Uterus (tissue), 3 donors: ENCODE measurements at regions not wholly inside any gene's neighbourhood (a gene's known extent, or its start where the extent isn't known, plus 50 kb on each side); places are given as distances from the start of the nearest gene placed in this dataset.

Experiments
- DNase-seq, 2 donors: peaks; one replicate each; pipeline ENCODE4 v3.0.0-alpha.2; 2019 to 2020
- H3K27ac ChIP-seq, 2 donors: fragments of 200-600 bp; sonication (generic); 1 replicate in 1 of 2; 2 replicates in 1 of 2; pipeline ENCODE4 v1.5.1; 2016 to 2018
- H3K27me3 ChIP-seq, 2 donors: fragments of 200-600 bp; sonication (generic); one replicate each; pipeline ENCODE4 v1.5.1; 2018 to 2019; ENCODE audit warnings: control low read depth in 1 of 2
- H3K36me3 ChIP-seq, 2 donors: fragments of 200-600 bp; sonication (generic); one replicate each; pipeline ENCODE4 v1.5.1; 2019; ENCODE audit warnings: control low read depth in 1 of 2
- H3K4me1 ChIP-seq, 2 donors: fragments of 200-600 bp; sonication (generic); one replicate each; pipeline ENCODE4 v1.5.1; 2018 to 2019; ENCODE audit warnings: control low read depth in 1 of 2
- H3K4me3 ChIP-seq, 2 donors: fragments of 200-600 bp; sonication (generic); 1 replicate in 1 of 2; 2 replicates in 1 of 2; pipeline ENCODE4 v1.5.1; 2018 to 2019; ENCODE audit warnings: mild to moderate bottlenecking in 1 of 2
- H3K9me3 ChIP-seq, 2 donors: fragments of 200-600 bp; sonication (generic); one replicate each; pipeline ENCODE4 v1.5.1; 2019; ENCODE audit warnings: control low read depth in 1 of 2
- POLR2A ChIP-seq, 2 donors: fragments of 450-650 bp; IDR thresholded peaks; one replicate each; pipeline ENCODE4 v1.6.1; 2016; ENCODE audit warnings: antibody characterized with exemption in 2 of 2, mild to moderate bottlenecking in 1 of 2, moderate library complexity in 1 of 2
- intact Hi-C: fragments of 100-400 bp; cut with DNase I; formaldehyde crosslinking; loops from one replicate; pipeline ENCODE4 v1.15.1; 2023; ENCODE audit warnings: low total_unique reads
- TF ChIP-seq, protein P1 (sequence below), 4 experiments: fragments of 200-600 bp in 2 of 4; fragments of 450-650 bp in 2 of 4; sonication (generic) in 2 of 4; IDR thresholded peaks; one replicate each; pipeline ENCODE4 v1.5.1; 2016 to 2019; ENCODE audit warnings: antibody characterized with exemption in 4 of 4, mild to moderate bottlenecking in 2 of 4, moderate library complexity in 1 of 4
- donor health status: DM: yes; HTN: yes; CAD: no.

DNA sequence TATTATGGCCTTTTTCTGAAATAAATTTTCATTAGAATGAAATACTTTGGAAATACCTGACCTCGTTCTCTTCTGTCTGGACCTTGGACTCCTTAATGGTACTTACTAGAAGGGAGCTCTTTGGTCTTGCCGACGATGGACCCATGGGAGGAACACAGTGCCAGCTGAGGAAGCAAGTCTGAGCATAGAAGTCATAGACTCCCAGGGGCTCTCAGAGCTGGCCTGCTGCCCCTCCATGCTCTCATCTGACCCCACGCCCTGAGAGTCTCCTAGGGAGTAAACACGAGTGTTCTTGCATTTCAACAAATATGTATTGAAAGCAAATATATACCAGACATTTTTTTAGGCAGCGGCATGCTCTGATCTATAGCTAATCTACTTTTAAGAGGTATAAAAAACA lies 87.8 kb downstream of the PLEKHG1 start:
- intact Hi-C loops, result no loop called here
- Histone ChIP-seq H3K4me3 (no peak overlapping the region), H3K4me1 (no peaks in the 10 kb centered on the region), H3K36me3 (no peaks in the 10 kb centered on the region), H3K9me3 (no peaks in the 10 kb centered on the region), H3K27me3 (no peaks in the 10 kb centered on the region), H3K27ac (peak overlapping the region; percentile 36 to 44)
- peak; percentile 31 to 65 for DNase-seq
- TF ChIP-seq, protein P1, sequence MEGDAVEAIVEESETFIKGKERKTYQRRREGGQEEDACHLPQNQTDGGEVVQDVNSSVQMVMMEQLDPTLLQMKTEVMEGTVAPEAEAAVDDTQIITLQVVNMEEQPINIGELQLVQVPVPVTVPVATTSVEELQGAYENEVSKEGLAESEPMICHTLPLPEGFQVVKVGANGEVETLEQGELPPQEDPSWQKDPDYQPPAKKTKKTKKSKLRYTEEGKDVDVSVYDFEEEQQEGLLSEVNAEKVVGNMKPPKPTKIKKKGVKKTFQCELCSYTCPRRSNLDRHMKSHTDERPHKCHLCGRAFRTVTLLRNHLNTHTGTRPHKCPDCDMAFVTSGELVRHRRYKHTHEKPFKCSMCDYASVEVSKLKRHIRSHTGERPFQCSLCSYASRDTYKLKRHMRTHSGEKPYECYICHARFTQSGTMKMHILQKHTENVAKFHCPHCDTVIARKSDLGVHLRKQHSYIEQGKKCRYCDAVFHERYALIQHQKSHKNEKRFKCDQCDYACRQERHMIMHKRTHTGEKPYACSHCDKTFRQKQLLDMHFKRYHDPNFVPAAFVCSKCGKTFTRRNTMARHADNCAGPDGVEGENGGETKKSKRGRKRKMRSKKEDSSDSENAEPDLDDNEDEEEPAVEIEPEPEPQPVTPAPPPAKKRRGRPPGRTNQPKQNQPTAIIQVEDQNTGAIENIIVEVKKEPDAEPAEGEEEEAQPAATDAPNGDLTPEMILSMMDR (IDR thresholded peaks at IDR 0.05), result no peak

DNA sequence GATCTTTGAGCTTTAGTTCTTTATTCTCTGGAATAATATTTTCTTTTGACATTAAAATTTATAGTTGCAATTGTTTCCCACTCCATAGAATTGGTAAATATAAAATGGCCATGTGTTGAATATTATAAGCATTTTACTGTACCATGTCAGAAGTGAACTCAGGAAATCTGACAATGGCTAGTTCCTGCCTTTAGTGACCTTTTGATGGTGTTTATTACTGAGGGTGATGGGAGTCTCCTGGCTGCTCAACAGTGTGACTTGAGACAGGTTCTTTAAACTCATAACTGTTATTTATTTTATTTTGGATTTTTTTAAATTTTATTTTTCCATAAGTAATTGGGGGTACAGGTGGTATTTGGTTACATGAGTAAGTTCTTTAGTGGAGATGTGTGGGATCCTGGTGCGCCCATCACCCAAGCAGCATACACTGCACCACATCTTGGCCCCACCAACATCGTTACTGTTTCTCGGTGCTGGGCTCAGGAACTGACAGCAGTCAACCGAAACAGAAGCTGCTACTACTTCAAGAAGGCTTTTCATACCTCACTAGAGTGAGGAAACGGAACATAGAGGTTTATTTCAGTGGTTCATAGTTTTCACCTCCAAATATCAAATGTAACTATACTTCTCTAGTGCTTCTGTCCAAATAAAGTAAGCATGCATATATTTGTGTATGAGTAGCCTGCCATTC lies 90.4 kb downstream of the PLEKHG1 start:
- no peak for DNase-seq
- Histone ChIP-seq H3K4me1 (no peaks in the 10 kb centered on the region), H3K9me3 (no peaks in the 10 kb centered on the region), H3K27me3 (no peaks in the 10 kb centered on the region), H3K4me3 (no peak overlapping the region), H3K36me3 (no peaks in the 10 kb centered on the region), H3K27ac (no peak overlapping the region)
- no peak for TF ChIP-seq POLR2A (IDR thresholded peaks at IDR 0.05)
- TF ChIP-seq, protein P1 (IDR thresholded peaks at IDR 0.05), result no peak
- intact Hi-C loops, result no loop called here

DNA sequence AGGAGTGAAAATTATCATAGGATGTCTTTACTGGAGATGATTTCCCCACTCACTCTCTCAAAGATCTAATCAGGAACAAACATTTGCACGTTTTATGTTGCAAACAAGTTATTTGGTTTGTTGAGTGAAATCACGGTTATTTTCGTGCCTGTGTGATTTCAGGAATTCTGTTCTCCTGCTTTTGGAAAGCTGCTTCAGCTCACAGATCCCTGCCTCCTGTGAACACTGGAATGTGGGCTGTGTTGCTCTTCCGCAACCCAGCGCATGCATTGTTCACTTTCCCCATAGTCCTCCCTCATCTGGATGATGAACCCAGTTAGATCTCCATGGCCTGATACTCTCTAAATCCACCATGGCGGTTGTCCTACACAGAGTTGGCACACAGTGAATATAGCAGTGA lies 91.0 kb downstream of the PLEKHG1 start:
- Histone ChIP-seq H3K4me3 (no peak overlapping the region), H3K36me3 (no peaks in the 10 kb centered on the region), H3K27ac (no peak overlapping the region), H3K4me1 (peaks cover 0 to 4% of the 10 kb centered on the region in 2 donors), H3K9me3 (no peaks in the 10 kb centered on the region), H3K27me3 (no peaks in the 10 kb centered on the region)
- DNase-seq, result no peak
- TF ChIP-seq, protein P1 (IDR thresholded peaks at IDR 0.05), result no peak
- intact Hi-C loops, result no loop called here

DNA sequence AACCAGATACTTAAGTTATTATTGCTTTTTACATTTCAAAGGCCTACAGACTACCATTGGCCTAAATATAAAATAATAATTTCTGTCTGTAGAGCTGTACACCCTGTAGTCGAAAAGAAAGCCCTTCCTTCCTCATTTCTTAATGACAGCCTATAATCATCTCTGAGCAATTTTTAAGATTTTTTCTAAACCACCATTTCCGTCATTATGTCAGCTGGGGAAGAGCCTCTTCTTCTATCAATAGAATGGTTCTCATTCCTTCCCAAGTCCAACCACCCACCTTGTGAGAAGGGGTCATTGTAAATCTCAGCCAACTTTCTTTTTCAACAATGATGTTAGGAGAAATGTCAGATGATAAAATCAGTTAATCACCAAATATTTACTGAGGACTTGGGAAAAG lies 91.8 kb downstream of the PLEKHG1 start:
- Histone ChIP-seq H3K36me3 (no peaks in the 10 kb centered on the region), H3K27ac (no peak overlapping the region), H3K9me3 (no peaks in the 10 kb centered on the region), H3K4me1 (peaks cover 0 to 5% of the 10 kb centered on the region in 2 donors), H3K4me3 (no peak overlapping the region), H3K27me3 (no peaks in the 10 kb centered on the region)
- intact Hi-C loops, result no loop called here
- TF ChIP-seq POLR2A (IDR thresholded peaks at IDR 0.05), result no peak
- DNase-seq, result no peak

DNA sequence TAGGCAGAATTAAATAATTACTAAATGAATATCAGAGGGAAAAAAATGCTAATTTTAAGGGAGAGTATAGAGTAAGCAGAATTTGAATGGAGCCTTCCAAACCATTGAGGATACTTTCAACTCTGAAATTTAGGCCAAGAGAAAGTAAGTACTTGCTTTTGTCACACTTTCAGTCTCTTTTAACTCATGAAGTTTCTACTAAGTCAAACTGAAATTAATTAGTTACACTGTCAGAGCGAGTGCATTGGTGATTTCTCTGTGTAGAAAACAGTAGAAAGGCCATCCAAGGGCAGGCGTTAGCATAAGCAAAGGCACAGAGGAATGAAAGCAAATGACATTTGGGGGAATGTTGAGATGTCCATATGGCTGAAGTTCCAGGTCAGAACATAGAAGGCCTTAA lies 92.9 kb downstream of the PLEKHG1 start:
- DNase-seq, result no peak
- no peaks in the 10 kb centered on the region for H3K9me3 ChIP-seq
- no peak overlapping the region for H3K27ac ChIP-seq
- no peaks in the 10 kb centered on the region for H3K27me3 ChIP-seq
- intact Hi-C loops, result no loop called here
- no peaks in the 10 kb centered on the region for H3K36me3 ChIP-seq
- TF ChIP-seq, protein P1 (IDR thresholded peaks at IDR 0.05), result no peak
- no peak for TF ChIP-seq POLR2A (IDR thresholded peaks at IDR 0.05)
- no peak overlapping the region for H3K4me3 ChIP-seq
- H3K4me1 ChIP-seq, result peaks cover 0 to 5% of the 10 kb centered on the region in 2 donors

DNA sequence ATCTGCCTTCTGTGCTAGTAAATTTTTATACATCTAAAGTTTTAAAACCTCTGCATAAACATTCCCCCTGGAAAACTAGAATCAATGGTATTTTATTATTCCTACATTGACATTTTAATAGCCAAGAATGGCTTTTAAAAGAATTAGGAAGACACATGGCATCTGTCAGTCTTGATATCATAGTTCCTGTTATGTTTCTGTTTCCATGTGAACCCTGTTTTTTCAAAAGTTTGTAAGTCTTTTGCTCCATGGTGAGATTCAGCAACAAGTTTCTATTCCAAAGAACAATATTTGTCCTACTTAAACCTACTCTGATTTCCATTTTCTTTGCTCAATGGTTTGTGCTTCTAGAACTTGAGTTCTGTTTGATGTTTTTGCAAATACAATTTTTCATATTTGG lies 95.2 kb downstream of the PLEKHG1 start:
- H3K4me1 ChIP-seq, result peaks cover 0 to 5% of the 10 kb centered on the region in 2 donors
- intact Hi-C loops, result no loop called here
- no peaks in the 10 kb centered on the region for H3K36me3 ChIP-seq
- H3K27ac ChIP-seq, result no peak overlapping the region
- TF ChIP-seq POLR2A (IDR thresholded peaks at IDR 0.05), result no peak
- no peaks in the 10 kb centered on the region for H3K9me3 ChIP-seq
- no peaks in the 10 kb centered on the region for H3K27me3 ChIP-seq
- H3K4me3 ChIP-seq, result no peak overlapping the region
- DNase-seq, result no peak
